Fibroblast of peridontal ligament (primary cell): ENCODE measurements at regions not wholly inside any gene's neighbourhood (a gene's known extent, or its start where the extent isn't known, plus 50 kb on each side); places are given as distances from the start of the nearest gene placed in this dataset.
A peak's percentile ranks its signal among the peaks of the same experiment; 100 is the strongest.
"Not testable (repeated sequence)": the region's sequence is repeated elsewhere in the genome, so short reads cannot be mapped to it uniquely, and the experiment has no call there.

Source experiments
- DNase-seq: peaks from one replicate; pipeline ENCODE4 v3.0.0-alpha.2; 2010; ENCODE audit errors: extremely low read depth

DNA sequence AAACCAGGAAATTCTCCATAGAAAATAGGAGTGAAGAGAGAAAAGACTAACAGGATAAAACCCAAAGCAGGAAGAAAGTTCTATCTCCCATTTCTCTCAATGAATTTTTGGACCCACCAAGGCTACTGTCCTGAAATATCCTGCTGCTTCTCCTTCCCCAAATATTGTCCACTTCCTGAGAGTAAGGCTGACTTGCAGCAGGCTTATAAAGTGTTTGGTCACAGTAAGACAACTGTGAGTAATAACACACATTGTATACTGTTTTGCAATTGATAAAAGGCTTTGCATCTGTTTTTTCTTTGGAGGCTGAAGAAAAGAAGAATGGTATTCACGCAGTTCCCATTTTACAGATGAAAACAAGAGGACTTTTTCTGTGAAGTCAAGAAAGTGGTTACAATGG, 52.8 kb downstream of the FOXD4L6 start:
- DNase-seq, result not testable (repeated sequence)

DNA sequence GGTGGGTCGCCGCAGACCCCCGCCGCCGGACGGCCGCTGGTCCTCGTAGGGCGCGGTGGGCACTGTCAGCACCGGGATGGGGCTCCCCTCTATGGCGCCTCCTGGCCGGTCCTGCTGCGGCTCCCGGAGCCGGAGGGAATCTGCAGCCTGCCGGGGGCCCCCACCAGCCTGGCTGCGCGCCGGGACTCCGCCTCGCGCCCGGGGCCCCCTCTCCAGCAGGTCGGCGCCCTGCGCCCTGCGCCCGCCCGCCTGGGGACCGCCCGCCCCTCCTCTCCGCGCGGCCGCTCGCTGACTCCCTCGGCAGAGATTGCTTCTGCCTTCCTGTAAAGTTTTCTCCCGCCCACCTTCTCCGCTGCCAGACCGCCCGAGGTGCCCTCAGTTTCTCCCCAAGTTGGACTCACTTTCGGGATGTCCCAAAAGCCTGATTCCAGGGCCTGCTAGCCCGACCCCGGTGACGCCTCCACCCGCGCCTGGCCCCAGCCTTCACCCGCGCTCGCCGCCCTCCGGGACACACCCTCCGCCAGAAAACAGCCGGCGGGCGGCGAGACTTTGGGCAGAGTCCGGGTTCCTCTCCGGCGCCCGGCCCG, 54.0 kb downstream of the FOXD4L6 start:
- DNase-seq, result peak; percentile 18

DNA sequence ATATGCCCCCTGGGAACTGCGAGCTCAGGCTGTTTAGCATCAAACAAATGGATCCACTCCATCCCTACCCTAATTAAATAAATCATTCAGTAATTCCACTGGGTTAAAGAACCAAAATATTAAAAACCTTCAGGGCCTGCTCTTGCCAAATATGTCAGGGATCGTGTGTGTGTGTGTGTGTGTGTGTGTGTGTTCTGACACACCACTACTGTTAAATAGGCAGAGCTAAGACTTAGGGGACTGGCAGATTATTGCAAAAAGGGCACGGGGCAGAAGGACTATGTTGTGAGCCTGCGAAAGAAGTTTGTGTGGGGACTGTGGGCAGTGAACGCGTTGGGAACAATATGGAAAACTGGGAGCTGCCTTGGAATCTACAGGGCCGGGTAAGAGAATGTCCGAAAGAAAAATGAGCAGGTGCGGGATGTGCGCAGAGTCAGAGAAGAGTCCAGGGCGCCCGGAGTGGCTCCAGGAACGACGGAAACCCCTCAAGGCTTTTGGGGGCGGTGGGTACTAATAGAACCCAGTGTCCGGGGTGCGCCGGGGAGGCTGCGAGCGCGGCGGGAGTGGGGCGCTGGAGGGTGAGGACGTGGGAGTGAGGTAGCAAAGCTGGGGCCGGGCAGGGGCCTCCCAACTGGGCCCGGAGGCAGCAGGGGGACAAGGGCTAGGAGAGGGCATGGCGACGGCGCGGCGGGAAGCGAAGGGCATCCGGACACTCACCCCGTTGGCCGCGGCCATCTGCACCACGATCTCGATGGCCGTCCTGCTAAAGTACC, 54.8 kb downstream of the FOXD4L6 start:
- peak; percentile 23 for DNase-seq

DNA sequence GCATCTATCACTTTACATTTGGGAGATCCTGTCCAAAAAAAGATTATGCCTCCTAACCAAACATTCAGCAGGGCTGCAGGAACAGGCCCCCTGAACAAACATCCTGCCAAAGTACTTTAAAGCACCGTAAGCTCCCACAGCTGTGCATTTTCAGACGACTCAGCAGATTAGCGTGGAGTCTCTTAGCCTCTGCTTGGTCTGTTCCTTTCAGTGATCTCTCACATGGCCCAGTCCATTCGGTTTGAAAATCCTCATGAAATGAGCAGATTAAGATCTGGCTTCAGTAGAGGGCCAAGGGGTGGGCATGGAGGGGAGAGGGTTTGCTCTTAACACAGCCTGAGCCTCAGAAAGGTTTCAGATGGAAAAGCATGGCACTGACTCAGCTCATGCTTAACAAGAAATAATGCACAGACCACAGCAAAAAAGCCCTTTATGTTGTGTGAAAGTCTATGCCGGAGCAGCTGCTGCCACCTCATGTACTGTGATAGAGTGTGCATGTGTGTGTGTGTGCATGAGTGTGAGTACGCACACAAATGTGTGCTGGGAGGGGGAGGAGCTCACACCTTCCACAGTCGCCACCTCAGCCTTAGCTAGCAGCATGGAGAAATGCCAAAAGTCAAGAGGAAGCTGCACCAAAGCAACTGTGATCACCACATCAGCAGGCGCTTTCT, 64.2 kb downstream of the FOXD4L6 start:
- not testable (repeated sequence) for DNase-seq

DNA sequence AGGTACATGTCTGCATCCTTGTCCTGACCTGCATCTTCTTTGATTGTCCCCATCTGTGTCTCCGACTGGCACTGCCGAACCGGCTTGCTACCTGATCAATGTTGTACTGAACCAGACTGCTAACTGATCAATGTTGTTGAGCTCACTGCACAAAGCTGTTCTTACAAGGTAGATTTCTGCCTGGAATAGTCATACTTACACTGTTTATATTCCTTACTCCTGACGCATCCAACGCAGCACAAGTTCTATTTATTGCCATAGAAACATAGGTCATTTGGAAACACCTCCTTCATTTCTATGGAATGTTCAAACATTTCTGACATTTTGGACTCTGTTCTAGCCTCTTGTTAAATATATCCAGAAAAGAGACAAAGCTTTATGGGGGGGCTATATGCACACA, 65.2 kb downstream of the FOXD4L6 start:
- peak; percentile 6 for DNase-seq

DNA sequence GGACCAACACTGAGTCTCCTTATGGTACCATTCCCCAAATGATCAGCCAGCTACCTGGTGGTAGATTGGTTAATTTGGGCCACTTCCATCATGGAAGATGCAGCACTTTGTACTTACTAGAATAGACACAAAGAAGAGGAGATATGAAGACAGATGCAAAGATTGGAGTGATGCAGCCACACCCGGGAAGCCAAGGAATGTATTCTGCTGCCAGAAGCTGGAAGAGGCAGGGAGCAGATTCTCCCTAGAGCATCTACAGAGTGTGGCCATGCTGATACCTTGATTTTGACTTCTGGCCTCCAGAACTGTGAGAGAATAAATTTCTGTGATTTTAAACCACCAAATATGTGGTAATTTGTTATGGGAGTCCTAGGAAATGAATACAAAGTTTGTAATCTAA, 68.9 kb downstream of the FOXD4L6 start:
- DNase-seq, result not testable (repeated sequence)

DNA sequence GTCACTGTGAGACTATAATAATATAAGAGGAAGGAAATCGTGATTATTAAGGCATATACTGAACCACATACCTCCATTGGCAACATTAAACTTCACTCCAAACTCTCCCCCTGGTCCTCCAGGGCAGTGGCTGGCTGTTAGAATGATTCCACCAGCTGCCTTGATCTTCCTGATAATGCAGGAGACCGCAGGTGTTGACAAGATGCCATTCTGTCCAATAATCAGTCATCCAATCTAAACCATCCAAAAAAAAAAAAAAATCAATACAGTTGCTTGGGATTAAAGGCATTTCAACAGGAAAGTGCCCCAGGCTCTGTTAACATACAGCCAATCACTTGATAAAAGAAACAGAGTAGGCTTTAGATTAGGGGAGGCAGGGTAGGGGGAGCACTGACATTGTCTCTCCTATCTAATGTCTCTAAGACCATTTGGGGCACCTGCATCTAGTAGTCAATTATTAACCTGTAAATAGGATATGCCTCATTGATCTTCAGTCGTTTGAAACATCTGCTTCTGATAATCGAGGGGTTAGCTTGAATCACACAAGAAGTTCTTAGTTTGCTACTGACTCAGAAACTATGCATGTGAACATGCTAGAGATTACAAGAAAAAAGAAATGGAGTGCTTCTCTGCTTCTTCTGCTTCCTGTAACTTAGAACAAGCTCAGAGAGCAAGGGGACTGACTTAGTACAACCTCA, 74.7 kb downstream of the FOXD4L6 start:
- not testable (repeated sequence) for DNase-seq

DNA sequence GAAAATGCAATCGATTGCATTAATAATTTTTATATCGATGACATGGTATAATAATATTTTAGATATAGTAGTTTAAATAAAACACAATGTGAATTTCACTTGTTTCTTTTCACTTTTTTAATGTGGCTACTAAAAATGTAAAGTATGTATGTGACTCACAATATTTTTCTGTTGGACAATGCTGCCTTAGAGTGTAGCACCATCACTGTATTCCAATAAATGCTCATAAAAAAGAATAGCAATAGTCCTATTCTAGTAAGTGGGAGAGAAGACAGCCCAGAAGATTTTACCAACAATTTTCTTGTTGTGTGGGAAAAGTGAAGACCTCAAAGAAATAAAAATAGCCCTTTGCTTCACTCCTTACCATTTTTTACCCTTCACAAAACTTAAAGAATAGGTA, 79.8 kb downstream of the FOXD4L6 start:
- DNase-seq, result not testable (repeated sequence)

DNA sequence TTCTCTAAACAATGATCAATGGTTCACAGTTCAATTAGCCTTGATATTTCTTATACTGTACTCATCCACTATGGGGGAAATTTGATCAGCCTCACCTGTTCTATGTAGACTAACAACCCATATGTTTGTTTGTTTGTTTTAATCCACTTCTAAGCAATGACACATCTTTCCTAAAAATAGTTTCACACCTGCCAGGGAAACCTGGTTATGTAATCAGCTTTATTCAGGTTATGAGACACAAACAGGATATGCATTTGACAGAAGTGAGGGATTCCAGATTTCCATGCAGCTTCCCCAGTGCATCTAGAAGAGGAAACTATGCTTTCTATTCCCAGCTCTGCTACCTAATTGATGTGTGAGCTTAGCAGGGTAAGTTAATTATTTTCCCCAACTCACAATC, 80.7 kb downstream of the FOXD4L6 start:
- DNase-seq, result not testable (repeated sequence)

DNA sequence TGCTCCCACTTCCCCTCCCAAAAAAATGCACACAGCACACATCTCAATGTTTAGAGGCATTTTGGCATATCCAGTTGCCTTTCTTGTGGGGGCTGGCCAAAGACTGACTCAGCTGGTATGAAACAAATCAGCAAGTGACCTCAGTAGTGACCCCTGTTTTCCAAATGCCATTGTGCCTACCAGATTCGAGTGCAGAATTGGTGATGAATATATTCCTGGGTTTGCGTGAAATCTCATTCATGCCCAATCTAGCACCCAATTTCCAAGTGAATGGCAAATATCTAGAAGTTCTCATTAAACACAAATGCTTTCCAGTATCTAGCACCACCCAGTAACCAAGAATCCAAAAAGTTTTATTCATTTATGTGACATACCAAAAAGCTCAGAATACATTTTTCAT, 83.6 kb downstream of the FOXD4L6 start:
- peak; percentile 21 for DNase-seq

DNA sequence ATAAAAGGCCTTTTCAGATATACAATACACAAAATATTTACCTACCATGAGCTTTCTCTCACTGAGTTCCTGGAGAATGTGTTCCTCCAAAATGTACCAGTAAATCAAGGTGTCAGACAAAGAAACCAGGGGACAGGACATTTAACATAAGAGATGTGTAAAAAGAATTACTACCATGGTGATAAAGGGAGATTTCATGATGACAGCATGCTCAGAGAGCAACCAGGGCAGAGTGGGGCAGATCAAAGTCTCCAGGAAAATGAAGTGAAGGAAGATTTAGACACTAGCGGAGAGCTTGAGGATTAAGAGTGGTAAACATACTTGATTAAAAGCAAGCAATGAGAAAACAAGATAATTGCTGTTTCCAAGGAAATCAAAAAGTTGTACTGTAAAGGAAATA, 85.0 kb downstream of the FOXD4L6 start:
- not testable (repeated sequence) for DNase-seq

DNA sequence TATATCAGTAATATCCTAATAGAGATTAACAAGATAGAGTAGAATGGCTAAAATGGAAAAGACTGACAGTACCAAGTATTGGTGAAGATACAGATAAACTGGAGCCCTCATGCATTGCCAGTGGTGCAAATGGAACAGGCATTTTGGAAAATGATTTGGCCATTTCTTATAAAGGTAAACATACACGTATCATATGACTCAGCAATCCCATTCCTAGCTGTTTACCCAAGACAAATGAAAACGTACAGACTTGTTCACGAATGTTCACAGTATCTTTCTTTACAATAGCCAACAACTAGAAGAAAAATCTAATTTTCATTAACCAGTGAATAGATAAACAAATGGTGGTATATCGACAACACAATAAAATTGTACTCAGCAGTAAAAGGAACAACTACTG, 86.4 kb downstream of the FOXD4L6 start:
- DNase-seq, result not testable (repeated sequence)

DNA sequence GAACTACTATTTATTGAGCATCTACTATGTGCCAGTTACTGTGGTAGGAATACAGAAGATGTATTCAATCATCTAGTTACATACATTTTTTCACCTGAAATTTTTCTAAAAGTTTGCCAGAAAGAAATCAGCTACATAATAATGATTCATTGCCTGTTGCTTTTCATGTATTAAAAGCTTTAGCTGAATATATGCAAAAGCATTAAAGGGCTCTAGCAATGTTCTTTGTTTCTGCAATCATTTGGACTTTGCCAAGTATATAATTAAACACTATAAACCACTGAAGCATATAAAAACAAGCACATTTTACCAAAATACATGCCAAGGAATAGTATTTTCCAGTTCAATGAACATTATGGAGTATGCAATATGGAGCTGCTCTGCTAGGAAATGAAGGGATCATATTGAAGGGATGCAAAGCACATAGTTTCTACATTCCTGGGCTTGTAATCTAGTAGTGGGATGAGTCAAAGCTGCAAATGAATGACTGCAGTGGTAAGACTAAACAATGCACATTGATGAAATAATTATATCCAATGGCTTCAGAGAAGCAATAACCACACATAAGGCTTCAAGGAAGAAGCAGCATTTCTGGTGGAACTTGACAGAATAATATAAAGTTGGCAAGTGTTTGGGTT, 87.7 kb downstream of the FOXD4L6 start:
- DNase-seq, result peak; percentile 11

DNA sequence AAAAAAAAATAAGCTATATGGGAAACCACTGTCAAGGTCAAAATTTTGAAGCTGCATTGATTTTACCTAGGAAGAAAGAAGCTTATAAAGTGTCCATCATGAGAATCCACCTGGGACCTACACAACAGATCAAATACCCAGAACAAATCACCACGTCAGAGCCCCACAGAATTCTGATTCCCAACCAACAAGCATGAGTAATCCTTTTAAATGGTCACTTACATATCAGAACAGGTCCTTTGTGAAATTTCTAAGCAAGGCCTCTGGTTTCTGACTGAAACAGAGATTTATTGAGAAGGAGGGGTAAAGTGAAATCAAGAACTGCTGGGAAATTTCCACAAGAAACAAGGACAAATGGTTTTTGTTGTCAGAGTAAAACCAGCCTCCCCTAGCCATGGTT, 93.2 kb downstream of the FOXD4L6 start:
- DNase-seq, result peak; percentile 46

DNA sequence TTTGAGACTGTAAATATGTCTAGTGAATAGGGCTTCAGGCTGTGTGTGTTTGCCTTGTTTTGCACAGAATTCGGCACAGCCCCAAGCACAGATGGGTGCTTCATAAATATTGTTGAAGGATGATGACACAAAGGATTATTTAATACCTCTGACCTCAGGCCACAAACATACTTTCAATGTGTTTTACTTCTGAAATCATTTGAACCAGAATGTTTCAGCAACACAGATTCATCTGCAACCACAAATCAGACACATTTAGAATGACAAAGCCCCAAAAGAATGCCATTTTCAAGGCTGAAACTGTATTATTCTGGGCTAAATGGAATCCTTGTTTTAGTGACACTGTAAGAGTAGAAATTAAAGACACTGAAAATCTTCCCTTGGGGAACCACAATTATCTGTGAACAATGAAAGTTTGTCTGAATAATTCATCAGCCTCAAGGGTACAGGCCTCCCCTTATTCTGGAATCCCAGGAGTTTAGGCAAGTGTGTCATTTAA, 93.7 kb downstream of the FOXD4L6 start:
- DNase-seq, result peak; percentile 71

DNA sequence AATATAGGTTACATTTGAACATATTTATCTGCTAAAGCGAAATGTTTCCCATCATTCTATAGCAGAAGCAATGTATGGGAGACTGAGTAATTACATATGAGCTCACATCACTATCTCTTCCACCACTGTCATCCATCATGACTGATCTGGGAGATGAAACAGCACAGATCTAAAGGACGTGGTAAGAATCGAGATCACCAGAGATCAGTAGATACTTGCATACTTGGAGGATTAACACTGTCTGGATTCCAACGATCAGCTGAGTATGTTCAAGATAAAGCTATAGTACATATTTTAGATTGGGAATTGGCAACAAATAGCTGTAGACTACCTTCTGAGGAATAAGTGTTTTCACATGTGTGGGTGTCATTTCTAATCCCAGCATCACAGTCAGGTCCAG, 94.6 kb downstream of the FOXD4L6 start:
- not testable (repeated sequence) for DNase-seq

DNA sequence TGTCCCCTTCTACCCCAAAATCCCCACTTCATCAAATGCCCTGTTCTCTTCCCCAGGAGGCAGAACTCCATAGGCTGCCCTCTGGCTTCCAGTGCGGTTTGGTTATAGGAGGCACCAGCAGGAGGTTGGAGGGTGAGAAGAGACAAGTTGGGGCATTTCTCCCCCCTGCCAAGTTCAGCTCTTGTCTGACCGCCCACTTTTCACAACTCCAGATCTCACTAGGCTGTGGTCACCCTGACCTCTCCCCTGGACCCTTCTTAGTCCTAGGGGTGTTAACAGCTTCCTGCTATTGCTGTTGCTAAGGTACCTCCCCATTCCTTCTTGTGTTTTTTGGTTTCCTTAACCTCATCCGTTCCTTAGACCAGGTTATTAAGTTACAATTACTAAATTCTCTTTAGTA, 95.1 kb downstream of the FOXD4L6 start:
- not testable (repeated sequence) for DNase-seq

DNA sequence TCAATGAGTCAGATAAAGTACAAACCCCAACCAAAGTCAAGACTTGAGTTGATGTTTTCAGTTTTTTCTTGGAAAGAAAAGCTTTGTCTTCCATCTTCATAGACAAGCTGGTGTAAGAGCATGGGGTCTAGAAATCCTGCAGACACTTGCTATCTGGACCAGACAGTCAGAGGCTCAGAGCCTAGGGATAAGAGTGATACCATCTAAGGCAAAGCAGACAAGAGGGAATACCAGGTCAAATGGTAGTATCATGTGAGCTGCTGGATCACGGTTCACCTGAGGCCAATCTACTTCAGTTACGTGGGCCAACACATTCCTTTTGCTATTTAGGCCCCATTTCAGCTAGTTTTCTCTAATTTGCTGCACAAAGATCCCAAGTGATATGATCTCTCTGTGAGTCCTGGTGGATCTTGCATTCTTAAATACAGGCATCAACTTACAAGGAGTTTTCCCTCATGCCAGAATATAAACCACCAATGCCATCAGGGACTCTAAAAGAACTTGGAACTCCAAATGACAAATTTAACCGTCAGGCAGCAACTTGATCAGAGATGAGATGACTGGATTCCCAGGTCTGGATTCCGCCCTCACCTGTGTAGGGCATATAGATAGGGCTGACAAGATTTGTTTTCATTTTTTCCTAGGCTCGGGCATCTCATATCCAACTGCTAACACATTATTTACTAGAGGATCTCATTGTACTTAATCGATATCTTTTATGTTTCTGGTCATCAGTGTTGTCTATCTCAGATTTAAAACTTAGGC, 101.4 kb downstream of the FOXD4L6 start:
- not testable (repeated sequence) for DNase-seq

DNA sequence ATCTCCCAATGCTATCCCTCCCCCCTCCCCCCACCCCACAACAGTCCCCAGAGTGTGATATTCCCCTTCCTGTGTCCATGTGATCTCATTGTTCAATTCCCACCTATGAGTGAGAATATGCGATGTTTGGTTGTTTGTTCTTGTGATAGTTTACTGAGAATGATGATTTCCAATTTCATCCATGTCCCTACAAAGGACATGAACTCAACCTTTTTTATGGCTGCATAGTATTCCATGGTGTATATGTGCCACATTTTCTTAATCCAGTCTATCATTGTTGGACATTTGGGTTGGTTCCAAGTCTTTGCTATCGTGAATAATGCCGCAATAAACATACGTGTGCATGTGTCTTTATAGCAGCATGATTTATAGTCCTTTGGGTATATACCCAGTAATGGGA, 106.1 kb downstream of the FOXD4L6 start:
- not testable (repeated sequence) for DNase-seq

DNA sequence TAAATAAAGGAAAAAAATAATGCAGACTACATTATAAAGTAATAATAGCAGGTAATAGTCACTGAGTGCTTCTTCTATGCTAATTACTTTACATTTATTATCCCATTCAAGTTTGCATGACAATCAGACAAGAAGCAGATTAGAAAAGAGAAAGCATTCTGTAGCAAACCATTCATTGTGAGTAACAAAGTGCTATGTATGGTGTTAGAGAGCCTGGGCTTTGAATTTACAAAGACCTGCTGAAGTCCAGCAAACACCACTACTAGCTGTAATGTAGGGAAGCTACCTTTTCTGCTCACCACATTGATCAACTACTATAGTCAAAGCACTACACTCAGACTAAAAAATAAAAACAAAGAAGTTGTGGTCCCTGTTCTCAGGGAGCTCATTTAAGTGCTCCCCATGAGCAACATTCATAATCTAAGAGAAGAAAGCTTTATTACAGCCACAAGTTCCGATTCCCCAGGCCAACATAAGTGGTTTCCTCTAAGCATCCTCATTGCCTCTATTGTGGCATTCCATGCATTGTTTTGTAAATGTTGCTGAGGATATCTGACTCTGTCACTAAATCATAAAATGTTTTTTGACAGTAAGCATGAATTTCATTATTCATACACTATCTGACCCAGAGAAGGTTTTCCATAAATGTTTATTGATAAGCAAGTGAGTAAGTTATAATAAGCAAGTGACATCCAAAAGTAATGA, 108.5 kb downstream of the FOXD4L6 start:
- not testable (repeated sequence) for DNase-seq
